DND-41 (cell line): ENCODE measurements at regions not wholly inside any gene's neighbourhood (a gene's known extent, or its start where the extent isn't known, plus 50 kb on each side); places are given as distances from the start of the nearest gene placed in this dataset.
"Not testable (repeated sequence)": the region's sequence is repeated elsewhere in the genome, so short reads cannot be mapped to it uniquely, and the experiment has no call there.

Source experiments
- ATAC-seq: fragments of 200-7000 bp; cut with Tn5 transposase; 3 replicates; pipeline ENCODE4 v1.9.1; 2021; ENCODE audit warnings: low read depth; ENCODE audit not compliant: insufficient read depth
- DNase-seq: peaks from one replicate; pipeline ENCODE4 v3.0.0-alpha.2; 2020
- H2AFZ ChIP-seq: 2 replicates; pipeline ENCODE4 v1.6.0; 2012; ENCODE audit warnings: low read depth, low read length
- H3K27ac ChIP-seq: 2 replicates; pipeline ENCODE4 v1.5.1; 2012; ENCODE audit warnings: low read length, inconsistent platforms
- H3K27me3 ChIP-seq: fragments of 200-600 bp; sonication (generic); 2 replicates; pipeline ENCODE4 v1.6.0; 2012; ENCODE audit warnings: low read length, mild to moderate bottlenecking, inconsistent platforms; ENCODE audit not compliant: insufficient read depth, poor library complexity
- H3K36me3 ChIP-seq: 2 replicates; pipeline ENCODE4 v1.5.1; 2012; ENCODE audit warnings: low read length, inconsistent platforms; ENCODE audit not compliant: insufficient read depth
- H3K4me1 ChIP-seq: 2 replicates; pipeline ENCODE4 v1.5.1; 2012; ENCODE audit warnings: mild to moderate bottlenecking, low read length; ENCODE audit not compliant: insufficient read depth
- H3K4me2 ChIP-seq: 2 replicates; pipeline ENCODE4 v1.6.0; 2012; ENCODE audit warnings: mild to moderate bottlenecking, moderate library complexity, low read length, inconsistent platforms; ENCODE audit not compliant: insufficient read depth
- H3K4me3 ChIP-seq, 2 experiments: fragments of 200-600 bp in 1 of 2; shearing (Covaris generic) in 1 of 2; 2 replicates each; pipeline ENCODE4 v1.5.1; 2012 to 2016; ENCODE audit warnings: inconsistent platforms in 2 of 2, low read length in 2 of 2, mild to moderate bottlenecking in 2 of 2, low read depth in 1 of 2, moderate library complexity in 1 of 2
- H3K79me2 ChIP-seq: 2 replicates; pipeline ENCODE4 v1.6.0; 2012; ENCODE audit warnings: low read length, inconsistent platforms; ENCODE audit not compliant: insufficient read depth
- H3K9ac ChIP-seq: 2 replicates; pipeline ENCODE4 v1.6.0; 2012; ENCODE audit warnings: low read depth, mild to moderate bottlenecking, inconsistent platforms, low read length, moderate library complexity
- H3K9me3 ChIP-seq: 2 replicates; pipeline ENCODE4 v1.5.1; 2012; ENCODE audit warnings: low read length, moderate library complexity, mild to moderate bottlenecking, inconsistent platforms; ENCODE audit not compliant: insufficient read depth, severe bottlenecking
- H4K20me1 ChIP-seq: 2 replicates; pipeline ENCODE4 v1.6.0; 2012; ENCODE audit warnings: low read length; ENCODE audit not compliant: insufficient read depth
- CTCF ChIP-seq: IDR thresholded peaks from 2 replicates; pipeline ENCODE4 v1.5.1; 2012; ENCODE audit warnings: borderline replicate concordance, low read length, moderate library complexity, mild to moderate bottlenecking; ENCODE audit not compliant: poor library complexity, severe bottlenecking; ENCODE audit errors: extremely low read depth
- EZH2 ChIP-seq: IDR thresholded peaks from 3 replicates; pipeline ENCODE4 v1.6.1; 2012; ENCODE audit warnings: borderline replicate concordance, low read depth, mild to moderate bottlenecking, moderate library complexity, low read length, inconsistent platforms; ENCODE audit not compliant: severe bottlenecking

GRCh38 chr3:75258825-75259683, 405.1 kb upstream of the FRG2C start:
- H3K9me3 ChIP-seq, H3K79me2 ChIP-seq, H3K4me1 ChIP-seq, H3K9ac ChIP-seq, H3K27ac ChIP-seq, DNase-seq, H3K4me3 ChIP-seq, H2AFZ ChIP-seq, H3K27me3 ChIP-seq, H3K4me2 ChIP-seq, H4K20me1 ChIP-seq, H3K36me3 ChIP-seq: not testable (repeated sequence)
- TF ChIP-seq CTCF, result peak; percentile 52
- ATAC-seq, result 0 out of 3 replicates have a peak, but pooled peaks have one; percentile 35

DNA sequence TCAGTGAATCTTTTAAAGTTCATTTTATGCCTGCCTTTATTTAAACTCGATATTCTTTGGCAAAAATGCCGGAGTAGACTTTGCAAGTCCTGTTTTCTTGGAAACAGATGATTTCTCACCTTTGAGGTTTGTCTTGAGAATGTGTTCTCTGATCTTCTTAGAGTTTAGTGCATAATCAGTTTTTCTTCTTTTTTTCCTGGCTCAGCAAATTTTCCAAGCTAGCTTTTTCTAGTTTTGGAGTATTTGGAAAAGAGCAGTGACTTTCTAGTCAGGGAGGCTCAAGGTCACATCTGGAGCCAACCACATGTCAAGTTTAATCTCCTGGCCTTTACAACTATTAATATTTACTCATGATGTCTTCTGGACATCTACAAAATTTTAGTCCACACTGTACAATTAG, 403.2 kb upstream of the FRG2C start:
- not testable (repeated sequence) for H3K4me2 ChIP-seq, H3K4me3 ChIP-seq, H3K79me2 ChIP-seq, H2AFZ ChIP-seq, H4K20me1 ChIP-seq, ATAC-seq, H3K27ac ChIP-seq, H3K36me3 ChIP-seq, H3K9me3 ChIP-seq, H3K4me1 ChIP-seq, H3K9ac ChIP-seq, DNase-seq, H3K27me3 ChIP-seq

DNA sequence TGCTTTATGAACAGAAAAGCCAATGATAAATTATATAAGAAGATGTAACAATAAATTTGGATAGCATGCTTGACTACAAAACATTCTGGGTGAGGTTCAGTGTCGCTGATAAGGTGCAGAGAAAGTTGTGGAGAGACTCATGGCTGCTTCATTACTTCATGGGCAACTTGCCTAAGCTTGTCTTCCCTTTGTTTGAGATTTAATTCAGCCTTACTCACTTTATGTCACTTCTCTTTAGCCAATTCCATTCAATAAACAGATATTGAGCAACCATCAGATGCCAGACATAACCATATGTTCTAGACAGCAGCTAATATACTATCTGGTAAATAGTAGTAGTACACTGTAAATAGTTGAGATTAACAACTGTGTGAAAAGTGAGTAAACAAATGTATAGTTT, 401.5 kb upstream of the FRG2C start:
- no peaks in the 10 kb centered on the region for H4K20me1 ChIP-seq
- H3K27ac ChIP-seq, result no peak overlapping the region
- H3K27me3 ChIP-seq, result no peaks in the 10 kb centered on the region
- H3K4me2 ChIP-seq, result no peak overlapping the region
- ATAC-seq (no peak), DNase-seq (no peak)
- no peaks in the 10 kb centered on the region for H3K36me3 ChIP-seq
- TF ChIP-seq CTCF (no peak), EZH2 (no peak)
- H3K4me1 ChIP-seq, result no peaks in the 10 kb centered on the region
- no peak overlapping the region for H3K4me3 ChIP-seq
- H2AFZ ChIP-seq, result no peak overlapping the region
- H3K9ac ChIP-seq, result no peak overlapping the region
- H3K9me3 ChIP-seq, result no peaks in the 10 kb centered on the region
- no peaks in the 10 kb centered on the region for H3K79me2 ChIP-seq

DNA sequence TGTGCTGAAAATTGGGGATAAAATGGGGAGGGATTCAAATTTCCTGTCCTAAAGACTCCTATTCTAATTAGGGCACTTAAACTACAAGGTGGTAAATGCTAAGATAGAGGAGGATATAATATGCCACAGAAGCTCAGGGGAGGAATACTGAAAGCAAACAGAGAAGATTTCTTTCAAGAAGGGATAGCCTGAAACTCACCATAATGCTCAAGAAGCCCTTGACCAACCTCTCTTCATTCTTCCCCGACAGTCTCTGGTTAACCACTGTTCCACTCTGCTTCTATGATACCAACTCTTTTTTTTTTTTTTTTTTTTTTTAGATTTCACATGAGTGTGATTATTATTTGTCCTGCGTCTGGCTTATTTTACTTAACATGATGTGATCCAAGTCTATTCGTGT, 398.2 kb upstream of the FRG2C start:
- H3K36me3 ChIP-seq, result no peaks in the 10 kb centered on the region
- H3K79me2 ChIP-seq, result no peaks in the 10 kb centered on the region
- TF ChIP-seq CTCF, result no peak
- TF ChIP-seq EZH2, result no peak
- H4K20me1 ChIP-seq, result no peaks in the 10 kb centered on the region
- no peak overlapping the region for H2AFZ ChIP-seq
- H3K9ac ChIP-seq, result no peak overlapping the region
- no peak overlapping the region for H3K4me3 ChIP-seq
- ATAC-seq (no peak), DNase-seq (no peak)
- no peaks in the 10 kb centered on the region for H3K4me1 ChIP-seq
- no peaks in the 10 kb centered on the region for H3K27me3 ChIP-seq
- H3K27ac ChIP-seq, result no peak overlapping the region
- no peak overlapping the region for H3K4me2 ChIP-seq
- no peaks in the 10 kb centered on the region for H3K9me3 ChIP-seq

DNA sequence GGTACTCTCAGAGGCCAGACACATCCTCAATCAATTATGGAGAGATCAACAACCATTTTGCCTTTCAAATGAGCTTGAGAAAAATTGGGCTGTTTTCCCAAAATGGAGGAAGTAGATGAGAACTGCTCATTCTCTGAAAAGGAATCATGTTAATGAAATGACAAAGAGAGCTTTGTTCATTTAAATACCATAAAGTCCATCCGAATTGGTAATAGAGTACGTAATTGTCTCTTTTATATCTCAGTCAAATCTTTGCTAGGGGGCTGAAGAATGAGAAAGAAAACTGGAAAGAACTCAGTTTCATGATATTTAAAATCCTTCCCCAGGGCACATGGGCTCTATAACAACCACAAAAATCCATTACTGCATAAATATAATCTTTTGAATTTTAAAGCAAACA, 395.6 kb upstream of the FRG2C start:
- H3K9ac ChIP-seq, H3K27me3 ChIP-seq, H3K4me2 ChIP-seq, H4K20me1 ChIP-seq, ATAC-seq, H2AFZ ChIP-seq, H3K9me3 ChIP-seq, H3K36me3 ChIP-seq, H3K79me2 ChIP-seq, H3K4me1 ChIP-seq, H3K27ac ChIP-seq, H3K4me3 ChIP-seq, DNase-seq: not testable (repeated sequence)

- H3K9ac ChIP-seq, H2AFZ ChIP-seq, H3K79me2 ChIP-seq, H3K27me3 ChIP-seq, H3K4me2 ChIP-seq, H3K27ac ChIP-seq, H4K20me1 ChIP-seq, H3K36me3 ChIP-seq, DNase-seq, H3K4me3 ChIP-seq, H3K9me3 ChIP-seq, H3K4me1 ChIP-seq, ATAC-seq: not testable (repeated sequence)
Observed at GRCh38 chr3:75272237-75272636, 391.9 kb upstream of the FRG2C start.
